A549 (cell line): ENCODE measurements at regions not wholly inside any gene's neighbourhood (a gene's known extent, or its start where the extent isn't known, plus 50 kb on each side); places are given as distances from the start of the nearest gene placed in this dataset.

Experiments used
- ATAC-seq, 2 experiments: fragments of 200-7000 bp in 1 of 2; fragments of >200 bp in 1 of 2; cut with Nextera tagmentation in 1 of 2; cut with Tn5 transposase in 1 of 2; 3 replicates each; pipeline versions ENCODE4 v1.8.0 to v1.9.1; 2018 to 2020; ENCODE audit warnings: mild to moderate bottlenecking in 1 of 2, moderate library complexity in 1 of 2
- CTCF ChIA-PET: fragments of 300-600 bp; sonication (Branson Sonifier 250); formaldehyde crosslinking; extraction: SDS; loops from one replicate; lab custom pipeline; 2021; ENCODE audit warnings: antibody characterized with exemption, inconsistent platforms; lab: Yijun Ruan, JAX
- POLR2A ChIA-PET: fragments of 350-600 bp; formaldehyde crosslinking; extraction: SDS; loops from one replicate; lab custom pipeline; 2021; ENCODE audit warnings: antibody characterized with exemption, inconsistent platforms; lab: Yijun Ruan, JAX
- DNase-seq, 2 experiments: peaks; one replicate each; pipeline versions ENCODE4 v3.0.0 to v3.0.0-alpha.2; 2011 to 2016; ENCODE audit warnings: low read depth in 1 of 2, low spot score in 1 of 2
- FAIRE-seq: peaks from 2 replicates; lab custom pipeline; 2011; peaks lifted over from hg19 to GRCh38; lab: Jason Lieb, UNC
- H3K27ac ChIP-seq, 2 experiments: fragments of >200 bp; sonication (Bioruptor Twin); formaldehyde crosslinking; 3 replicates each; pipeline ENCODE4 v1.5.1; 2016 to 2017
- H3K4me1 ChIP-seq: fragments of >200 bp; sonication (Bioruptor Twin); formaldehyde crosslinking; 3 replicates; pipeline ENCODE4 v1.6.1; 2016
- H3K4me2 ChIP-seq: fragments of >200 bp; sonication (Bioruptor Twin); formaldehyde crosslinking; 3 replicates; pipeline ENCODE4 v1.6.1; 2016
- H3K4me3 ChIP-seq: fragments of >200 bp; sonication (Bioruptor Twin); formaldehyde crosslinking; 3 replicates; pipeline ENCODE4 v1.5.1; 2016
- H3K9me3 ChIP-seq: fragments of >200 bp; sonication (Bioruptor Twin); formaldehyde crosslinking; 3 replicates; pipeline ENCODE4 v1.6.1; 2016
- CBX8 ChIP-seq: fragments of 200-600 bp; sonication (generic); IDR thresholded peaks from 2 replicates; pipeline ENCODE4 v1.6.1; 2016
- CEBPB ChIP-seq, 2 experiments: fragments of >200 bp in 1 of 2; sonication (Bioruptor Twin) in 1 of 2; formaldehyde crosslinking in 1 of 2; IDR thresholded peaks; 2 replicates each; pipeline ENCODE4 v1.6.1; 2012 to 2016
- CHD4 ChIP-seq: fragments of 200-600 bp; sonication (generic); IDR thresholded peaks from 2 replicates; pipeline ENCODE4 v1.6.1; 2016; ENCODE audit warnings: antibody characterized with exemption, mild to moderate bottlenecking, borderline replicate concordance
- EHF ChIP-seq: fragments of 250-450 bp; sonication (Bioruptor Pico); IDR thresholded peaks from 2 replicates; pipeline ENCODE4 v1.5.0; 2020; ENCODE audit warnings: mild to moderate bottlenecking
- FOSB ChIP-seq: fragments of 250-450 bp; sonication (Bioruptor Pico); IDR thresholded peaks from 2 replicates; pipeline ENCODE4 v1.5.0; 2020; ENCODE audit warnings: mild to moderate bottlenecking, moderate library complexity
- KDM1A ChIP-seq: fragments of 200-600 bp; sonication (generic); IDR thresholded peaks from 2 replicates; pipeline ENCODE4 v1.6.1; 2016; ENCODE audit warnings: low read depth, mild to moderate bottlenecking
- NFE2L2 ChIP-seq: fragments of 150-350 bp; conservative IDR thresholded peaks from 2 replicates; pipeline ENCODE4 v1.6.1; 2014; ENCODE audit warnings: low read length
- RARB ChIP-seq: fragments of 250-450 bp; sonication (Bioruptor Pico); IDR thresholded peaks from 2 replicates; pipeline ENCODE4 v1.8.0; 2021; ENCODE audit warnings: mild to moderate bottlenecking, moderate library complexity
- RFX5 ChIP-seq: fragments of 450-650 bp; IDR thresholded peaks from 2 replicates; pipeline ENCODE4 v1.7.1; 2014; ENCODE audit warnings: antibody characterized with exemption, mild to moderate bottlenecking, moderate library complexity
- TFCP2L1 ChIP-seq: fragments of 250-450 bp; sonication (Bioruptor Pico); IDR thresholded peaks from 2 replicates; pipeline ENCODE4 v1.5.0; 2021; ENCODE audit warnings: mild to moderate bottlenecking
- TP53 ChIP-seq: fragments of 250-450 bp; sonication (Bioruptor Pico); IDR thresholded peaks from 2 replicates; pipeline ENCODE4 v1.5.0; 2021; ENCODE audit warnings: mild to moderate bottlenecking, moderate library complexity
- ZSCAN20 ChIP-seq: fragments of 250-450 bp; sonication (Bioruptor Pico); IDR thresholded peaks from 2 replicates; pipeline ENCODE4 v1.8.0; 2022; ENCODE audit warnings: mild to moderate bottlenecking, moderate library complexity
- WGBS: methylation state at CpG from one replicate; pipeline ENCODE4 v1.1.6; 2017; ENCODE audit errors: missing lambda C conversion rate; 5-methylcytosine and 5-hydroxymethylcytosine counted together
- TF ChIP-seq, protein P1 (sequence below): fragments of >200 bp; sonication (Bioruptor Twin); formaldehyde crosslinking; IDR thresholded peaks from 3 replicates; pipeline ENCODE4 v1.5.1; 2016
- TF ChIP-seq, protein P2 (sequence below): fragments of 250-450 bp; sonication (Bioruptor Pico); IDR thresholded peaks from 2 replicates; pipeline ENCODE4 v1.5.0; 2021; ENCODE audit warnings: mild to moderate bottlenecking, moderate library complexity, borderline replicate concordance
- TF ChIP-seq, protein P3 (sequence below): fragments of 150-350 bp; IDR thresholded peaks from 2 replicates; pipeline ENCODE4 v1.6.1; 2014; ENCODE audit warnings: low read depth, mild to moderate bottlenecking, low read length

DNA sequence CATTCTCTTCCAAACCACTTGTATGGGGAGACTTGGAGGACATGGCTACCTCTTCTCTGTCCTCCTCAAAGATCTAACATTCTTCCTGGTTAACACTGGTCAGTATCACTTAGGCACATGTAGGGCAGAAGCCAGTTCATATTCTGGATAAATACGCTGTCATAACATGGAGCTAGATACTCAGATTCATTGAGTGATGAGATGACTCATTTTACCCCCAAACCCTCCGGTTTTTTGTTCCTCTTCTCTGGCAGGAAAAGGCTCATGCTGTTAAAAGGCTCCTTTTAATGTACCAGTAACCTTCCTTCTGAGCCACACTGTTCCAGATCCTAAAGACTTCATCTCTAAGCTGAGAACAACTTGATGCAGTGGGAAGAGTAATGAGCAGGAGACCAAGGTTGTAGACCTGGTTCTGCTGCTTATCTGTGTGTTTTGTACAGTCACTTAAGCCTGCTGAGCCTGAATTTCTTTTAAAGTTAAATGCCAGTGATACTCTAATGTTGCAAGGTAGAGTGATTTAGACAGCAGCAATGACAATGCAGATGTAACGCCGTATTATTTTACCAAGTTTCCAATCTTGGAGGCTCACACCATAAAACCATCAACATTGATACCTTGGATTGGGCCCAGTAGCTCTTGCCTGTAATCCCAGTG is 57.3 kb upstream of the ELK3 start:
- no peaks in the 10 kb centered on the region for H3K9me3 ChIP-seq
- DNase-seq = no peak
- no peak overlapping the region for H3K27ac ChIP-seq
- ChIA-PET CTCF (interaction anchor here (0.8 to 1.9 kb wide), 4 partner anchors 11 to 79 kb away, joined by 3 to 5 read pairs (median 4); no protein-coding TSS in a partner anchor), POLR2A (no interaction called here)
- WGBS = 72% methylated on average over 4 of the region's 4 CpGs
- TF ChIP-seq CEBPB (IDR thresholded peaks at IDR 0.05) (no peak), CHD4 (no peak), RARB (no peak), KDM1A (no peak), NFE2L2 (no peak), FOSB (no peak), CBX8 (no peak), ZSCAN20 (CRISPR knock-in tag) (no peak), TFCP2L1 (CRISPR knock-in tag) (no peak), EHF (CRISPR knock-in tag) (no peak), TP53 (no peak)
- TF ChIP-seq, protein P1, sequence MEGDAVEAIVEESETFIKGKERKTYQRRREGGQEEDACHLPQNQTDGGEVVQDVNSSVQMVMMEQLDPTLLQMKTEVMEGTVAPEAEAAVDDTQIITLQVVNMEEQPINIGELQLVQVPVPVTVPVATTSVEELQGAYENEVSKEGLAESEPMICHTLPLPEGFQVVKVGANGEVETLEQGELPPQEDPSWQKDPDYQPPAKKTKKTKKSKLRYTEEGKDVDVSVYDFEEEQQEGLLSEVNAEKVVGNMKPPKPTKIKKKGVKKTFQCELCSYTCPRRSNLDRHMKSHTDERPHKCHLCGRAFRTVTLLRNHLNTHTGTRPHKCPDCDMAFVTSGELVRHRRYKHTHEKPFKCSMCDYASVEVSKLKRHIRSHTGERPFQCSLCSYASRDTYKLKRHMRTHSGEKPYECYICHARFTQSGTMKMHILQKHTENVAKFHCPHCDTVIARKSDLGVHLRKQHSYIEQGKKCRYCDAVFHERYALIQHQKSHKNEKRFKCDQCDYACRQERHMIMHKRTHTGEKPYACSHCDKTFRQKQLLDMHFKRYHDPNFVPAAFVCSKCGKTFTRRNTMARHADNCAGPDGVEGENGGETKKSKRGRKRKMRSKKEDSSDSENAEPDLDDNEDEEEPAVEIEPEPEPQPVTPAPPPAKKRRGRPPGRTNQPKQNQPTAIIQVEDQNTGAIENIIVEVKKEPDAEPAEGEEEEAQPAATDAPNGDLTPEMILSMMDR = no peak
- TF ChIP-seq, protein P2, sequence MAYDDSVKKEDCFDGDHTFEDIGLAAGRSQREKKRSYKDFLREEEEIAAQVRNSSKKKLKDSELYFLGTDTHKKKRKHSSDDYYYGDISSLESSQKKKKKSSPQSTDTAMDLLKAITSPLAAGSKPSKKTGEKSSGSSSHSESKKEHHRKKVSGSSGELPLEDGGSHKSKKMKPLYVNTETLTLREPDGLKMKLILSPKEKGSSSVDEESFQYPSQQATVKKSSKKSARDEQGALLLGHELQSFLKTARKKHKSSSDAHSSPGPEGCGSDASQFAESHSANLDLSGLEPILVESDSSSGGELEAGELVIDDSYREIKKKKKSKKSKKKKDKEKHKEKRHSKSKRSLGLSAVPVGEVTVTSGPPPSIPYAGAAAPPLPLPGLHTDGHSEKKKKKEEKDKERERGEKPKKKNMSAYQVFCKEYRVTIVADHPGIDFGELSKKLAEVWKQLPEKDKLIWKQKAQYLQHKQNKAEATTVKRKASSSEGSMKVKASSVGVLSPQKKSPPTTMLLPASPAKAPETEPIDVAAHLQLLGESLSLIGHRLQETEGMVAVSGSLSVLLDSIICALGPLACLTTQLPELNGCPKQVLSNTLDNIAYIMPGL (CRISPR knock-in tag) = no peak
- TF ChIP-seq, protein P3, sequence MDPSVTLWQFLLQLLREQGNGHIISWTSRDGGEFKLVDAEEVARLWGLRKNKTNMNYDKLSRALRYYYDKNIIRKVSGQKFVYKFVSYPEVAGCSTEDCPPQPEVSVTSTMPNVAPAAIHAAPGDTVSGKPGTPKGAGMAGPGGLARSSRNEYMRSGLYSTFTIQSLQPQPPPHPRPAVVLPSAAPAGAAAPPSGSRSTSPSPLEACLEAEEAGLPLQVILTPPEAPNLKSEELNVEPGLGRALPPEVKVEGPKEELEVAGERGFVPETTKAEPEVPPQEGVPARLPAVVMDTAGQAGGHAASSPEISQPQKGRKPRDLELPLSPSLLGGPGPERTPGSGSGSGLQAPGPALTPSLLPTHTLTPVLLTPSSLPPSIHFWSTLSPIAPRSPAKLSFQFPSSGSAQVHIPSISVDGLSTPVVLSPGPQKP = no peak
- no peak overlapping the region for H3K4me3 ChIP-seq
- no peaks in the 10 kb centered on the region for H3K4me1 ChIP-seq
- FAIRE-seq = no peak
- ATAC-seq = peak in 1 of 2 experiments; percentile 19; a peak in 1 of 6 replicates
- H3K4me2 ChIP-seq = no peak overlapping the region

DNA sequence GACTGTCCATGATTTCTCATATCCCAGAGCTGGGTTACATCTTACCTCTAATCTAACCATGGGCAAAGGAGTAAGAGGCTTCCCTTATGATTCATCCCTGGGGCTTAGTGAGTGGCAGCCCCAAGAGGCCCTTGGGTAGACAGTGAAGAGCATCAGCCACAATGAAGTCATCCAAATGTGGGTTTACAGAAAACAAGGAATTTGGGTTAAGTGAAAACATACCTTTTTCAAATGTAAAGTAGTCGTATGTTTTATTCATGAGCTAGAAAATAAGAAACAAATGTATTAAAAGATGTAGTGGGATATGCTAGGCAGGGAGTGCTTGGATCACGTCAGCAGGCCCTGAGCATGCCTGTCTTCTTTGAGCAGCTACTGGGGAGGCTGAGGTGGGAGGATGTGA is 54.0 kb upstream of the ELK3 start:
- Histone ChIP-seq H3K4me3 (no peak overlapping the region), H3K9me3 (no peaks in the 10 kb centered on the region), H3K27ac (no peak overlapping the region), H3K4me2 (no peak overlapping the region), H3K4me1 (no peaks in the 10 kb centered on the region)
- ChIA-PET POLR2A (no interaction called here), CTCF (no interaction called here)
- FAIRE-seq (no peak), DNase-seq (no peak), ATAC-seq (no peak)
- no peak for TF ChIP-seq RFX5
- TF ChIP-seq, protein P1 = no peak
- WGBS = 53% methylated on average over 2 of the region's 2 CpGs
